Activated T-helper 1 cell treated with anti-CD3 and anti-CD28 coated beads, Interleukin-12 subunit alpha, Interleukin-12 subunit beta, Interleukin-2, Interleukin-4 antibody, amounts not matched to agents 30 ng/mL and 10 ng/mL and 1 ng/mL, durations not matched to agents 14 hours and 24 hours and 36 hours (primary cell): ENCODE measurements at regions not wholly inside any gene's neighbourhood (a gene's known extent, or its start where the extent isn't known, plus 50 kb on each side); places are given as distances from the start of the nearest gene placed in this dataset.
A peak's percentile ranks its signal among the peaks of the same experiment; 100 is the strongest.

Source experiments
- DNase-seq: peaks from one replicate; pipeline ENCODE4 v3.0.0; 2021; ENCODE audit warnings: low spot score
- H3K27ac Mint-ChIP-seq: one replicate; pipeline ENCODE4 v1.8.0; 2021; ENCODE audit warnings: mild to moderate bottlenecking, mixed read lengths
- H3K27me3 Mint-ChIP-seq: one replicate; pipeline ENCODE4 v1.8.0; 2022; ENCODE audit warnings: mild to moderate bottlenecking, moderate library complexity, mixed read lengths; ENCODE audit not compliant: insufficient read depth
- H3K36me3 Mint-ChIP-seq: one replicate; pipeline ENCODE4 v1.8.0; 2021; ENCODE audit warnings: low read depth, mixed read lengths
- H3K4me1 Mint-ChIP-seq: one replicate; pipeline ENCODE4 v1.8.0; 2021; ENCODE audit warnings: low read depth, mixed read lengths
- H3K4me3 Mint-ChIP-seq: one replicate; pipeline ENCODE4 v1.8.0; 2021; ENCODE audit warnings: mild to moderate bottlenecking, moderate library complexity, mixed read lengths
- H3K9me3 Mint-ChIP-seq: one replicate; pipeline ENCODE4 v1.8.0; 2021; ENCODE audit warnings: mixed read lengths
- intact Hi-C: fragments of 100-400 bp; cut with micrococcal nuclease; formaldehyde crosslinking; loops from one replicate; pipeline ENCODE4 v1.15.1; 2024

GRCh38 chr3:14590569-14590968, 50.4 kb upstream of the GRIP2 start:
- no peaks in the 10 kb centered on the region for H3K4me1 Mint-ChIP-seq
- no peaks in the 10 kb centered on the region for H3K36me3 Mint-ChIP-seq
- H3K27me3 Mint-ChIP-seq = peaks cover 9% of the 10 kb centered on the region
- DNase-seq = no peak
- H3K27ac Mint-ChIP-seq = no peak overlapping the region
- H3K4me3 Mint-ChIP-seq = no peak overlapping the region
- no peaks in the 10 kb centered on the region for H3K9me3 Mint-ChIP-seq
- intact Hi-C loops = no loop called here

- peaks cover 6% of the 10 kb centered on the region for H3K27me3 Mint-ChIP-seq
- H3K4me3 Mint-ChIP-seq = no peak overlapping the region
- no peaks in the 10 kb centered on the region for H3K4me1 Mint-ChIP-seq
- no peak overlapping the region for H3K27ac Mint-ChIP-seq
- H3K9me3 Mint-ChIP-seq = no peaks in the 10 kb centered on the region
- intact Hi-C loops = no loop called here
- H3K36me3 Mint-ChIP-seq = no peaks in the 10 kb centered on the region
- no peak for DNase-seq
These were observed 52.2 kb upstream of the GRIP2 start for GRCh38 chr3:14592390-14592789.

- no peak overlapping the region for H3K27ac Mint-ChIP-seq
- no peaks in the 10 kb centered on the region for H3K9me3 Mint-ChIP-seq
- H3K4me3 Mint-ChIP-seq = no peak overlapping the region
- no peaks in the 10 kb centered on the region for H3K4me1 Mint-ChIP-seq
- no peaks in the 10 kb centered on the region for H3K36me3 Mint-ChIP-seq
- no peak for DNase-seq
- peaks cover 4% of the 10 kb centered on the region for H3K27me3 Mint-ChIP-seq
- intact Hi-C loops = no loop called here
These were observed 52.7 kb upstream of the GRIP2 start for GRCh38 chr3:14592836-14593235.

- Mint-ChIP-seq H3K36me3 (no peaks in the 10 kb centered on the region), H3K4me1 (peaks cover 11% of the 10 kb centered on the region), H3K27me3 (peaks cover 11% of the 10 kb centered on the region), H3K27ac (no peak overlapping the region), H3K9me3 (peaks cover 5% of the 10 kb centered on the region), H3K4me3 (no peak overlapping the region)
- DNase-seq = no peak
- intact Hi-C loops = no loop called here
These were observed 54.1 kb upstream of the GRIP2 start for GRCh38 chr3:14594234-14594633.

GRCh38 chr3:14595561-14595960, 55.4 kb upstream of the GRIP2 start:
- H3K27ac Mint-ChIP-seq = no peak overlapping the region
- H3K4me3 Mint-ChIP-seq = no peak overlapping the region
- intact Hi-C loops = no loop called here

GRCh38 chr3:14597266-14597665, 54.3 kb upstream of the CCDC174 start:
- peaks cover 5% of the 10 kb centered on the region for H3K9me3 Mint-ChIP-seq
- peaks cover 11% of the 10 kb centered on the region for H3K4me1 Mint-ChIP-seq
- peaks cover 35% of the 10 kb centered on the region for H3K27me3 Mint-ChIP-seq
- no peak overlapping the region for H3K4me3 Mint-ChIP-seq
- intact Hi-C loops = no loop called here
- H3K27ac Mint-ChIP-seq = no peak overlapping the region
- no peak for DNase-seq
- no peaks in the 10 kb centered on the region for H3K36me3 Mint-ChIP-seq

More at GRCh38 chr3:14595561-14595960, 55.4 kb upstream of the GRIP2 start:
- Mint-ChIP-seq H3K4me1 (peaks cover 11% of the 10 kb centered on the region), H3K9me3 (peaks cover 5% of the 10 kb centered on the region), H3K27me3 (peaks cover 20% of the 10 kb centered on the region), H3K36me3 (no peaks in the 10 kb centered on the region)
- DNase-seq = no peak

- H3K27ac Mint-ChIP-seq = no peak overlapping the region
- peaks cover 11% of the 10 kb centered on the region for H3K4me1 Mint-ChIP-seq
- peak; percentile 59 for DNase-seq
- peaks cover 6% of the 10 kb centered on the region for H3K9me3 Mint-ChIP-seq
- intact Hi-C loops = no loop called here
- H3K4me3 Mint-ChIP-seq = no peak overlapping the region
- peaks cover 35% of the 10 kb centered on the region for H3K27me3 Mint-ChIP-seq
- no peaks in the 10 kb centered on the region for H3K36me3 Mint-ChIP-seq
These were observed 53.4 kb upstream of the CCDC174 start for GRCh38 chr3:14598143-14598569.

- Mint-ChIP-seq H3K27me3 (peaks cover 46% of the 10 kb centered on the region), H3K36me3 (peaks cover 2% of the 10 kb centered on the region), H3K4me1 (peaks cover 11% of the 10 kb centered on the region), H3K9me3 (peaks cover 9% of the 10 kb centered on the region), H3K27ac (no peak overlapping the region), H3K4me3 (no peak overlapping the region)
- intact Hi-C loops = no loop called here
- no peak for DNase-seq
These were observed 52.1 kb upstream of the CCDC174 start for GRCh38 chr3:14599488-14599887.

- Mint-ChIP-seq H3K36me3 (peaks cover 2% of the 10 kb centered on the region), H3K27me3 (peaks cover 52% of the 10 kb centered on the region), H3K4me3 (no peak overlapping the region), H3K27ac (no peak overlapping the region), H3K4me1 (peaks cover 11% of the 10 kb centered on the region), H3K9me3 (peaks cover 9% of the 10 kb centered on the region)
- DNase-seq = no peak
- intact Hi-C loops = no loop called here
These were observed 51.5 kb upstream of the CCDC174 start for GRCh38 chr3:14600075-14600474.

- H3K36me3 Mint-ChIP-seq = peaks cover 2% of the 10 kb centered on the region
- no peak overlapping the region for H3K4me3 Mint-ChIP-seq
- DNase-seq = no peak
- H3K27me3 Mint-ChIP-seq = peaks cover 53% of the 10 kb centered on the region
- no peak overlapping the region for H3K27ac Mint-ChIP-seq
- H3K4me1 Mint-ChIP-seq = peaks cover 11% of the 10 kb centered on the region
- intact Hi-C loops = no loop called here
- H3K9me3 Mint-ChIP-seq = peaks cover 9% of the 10 kb centered on the region
These were observed 50.5 kb upstream of the CCDC174 start for GRCh38 chr3:14600856-14601610.

- DNase-seq = no peak
- no peak overlapping the region for H3K27ac Mint-ChIP-seq
- H3K4me3 Mint-ChIP-seq = no peak overlapping the region
- H3K27me3 Mint-ChIP-seq = peaks cover 53% of the 10 kb centered on the region
- H3K36me3 Mint-ChIP-seq = peaks cover 2% of the 10 kb centered on the region
- peaks cover 9% of the 10 kb centered on the region for H3K9me3 Mint-ChIP-seq
- intact Hi-C loops = no loop called here
- peaks cover 11% of the 10 kb centered on the region for H3K4me1 Mint-ChIP-seq
These were observed 49.9 kb upstream of the CCDC174 start for GRCh38 chr3:14601692-14602005.
